NT2/D1 (cell line): ENCODE measurements at regions not wholly inside any gene's neighbourhood (a gene's known extent, or its start where the extent isn't known, plus 50 kb on each side); places are given as distances from the start of the nearest gene placed in this dataset.

Experiments
- YY1 ChIP-seq: IDR thresholded peaks from 2 replicates; pipeline ENCODE4 v1.6.1; 2011; ENCODE audit not compliant: insufficient read length, insufficient read depth
- ZNF274 ChIP-seq: IDR thresholded peaks from 2 replicates; pipeline ENCODE4 v1.6.1; 2011; ENCODE audit warnings: mild to moderate bottlenecking, low read depth, low read length

DNA sequence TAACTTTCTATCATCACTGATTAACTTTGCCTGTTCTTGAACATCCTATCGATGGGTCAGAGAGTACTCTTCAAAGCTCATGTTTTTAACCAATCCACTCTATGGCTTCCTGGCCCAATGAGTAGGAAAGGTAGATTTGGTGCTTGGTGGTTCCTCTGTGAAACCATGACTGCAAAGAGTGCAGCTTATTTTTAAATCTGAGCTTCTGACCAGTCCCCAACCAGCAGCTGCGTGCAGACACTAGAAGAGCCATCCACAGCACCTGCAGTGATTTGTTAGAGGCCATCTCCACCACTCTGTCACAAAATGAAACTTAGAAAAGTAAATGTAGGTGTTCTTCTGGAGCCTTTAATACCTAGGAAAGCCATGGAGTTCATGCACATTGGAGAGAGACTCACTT lies 107.3 kb upstream of the WWC1 start:
- TF ChIP-seq YY1 (no peak), ZNF274 (no peak)
